HG02623 (cell line): ENCODE measurements at regions not wholly inside any gene's neighbourhood (a gene's known extent, or its start where the extent isn't known, plus 50 kb on each side); places are given as distances from the start of the nearest gene placed in this dataset.
"Not testable (repeated sequence)": the region's sequence is repeated elsewhere in the genome, so short reads cannot be mapped to it uniquely, and the experiment has no call there.

Source experiments
- ATAC-seq: cut with Tn5 transposase; IDR thresholded peaks from one replicate; pipeline ENCODE4 v1.9.1; 2021; ENCODE audit warnings: moderate library complexity; ENCODE audit not compliant: unreplicated experiment

GRCh38 chr3:190990898-190991297 lies 128.4 kb upstream of the GMNC start:
- no peak for ATAC-seq

GRCh38 chr3:190989218-190989617 lies 126.7 kb upstream of the GMNC start:
- no peak for ATAC-seq

GRCh38 chr3:190988102-190988501 lies 125.6 kb upstream of the GMNC start:
- ATAC-seq, result no peak

- ATAC-seq, result no peak
Observed at GRCh38 chr3:190984502-190985244, 122.2 kb upstream of the GMNC start.

- no peak for ATAC-seq
Observed at GRCh38 chr3:190983875-190984274, 121.4 kb upstream of the GMNC start.

GRCh38 chr3:190973771-190974170 lies 111.3 kb upstream of the GMNC start:
- ATAC-seq, result no peak

GRCh38 chr3:190972840-190973270 lies 110.4 kb upstream of the GMNC start:
- ATAC-seq, result no peak

- no peak for ATAC-seq
Observed at GRCh38 chr3:190972196-190972595, 109.7 kb upstream of the GMNC start.

- no peak for ATAC-seq
Observed at GRCh38 chr3:190970560-190970959, 108.1 kb upstream of the GMNC start.

GRCh38 chr3:190968616-190969015 lies 106.1 kb upstream of the GMNC start:
- no peak for ATAC-seq

- ATAC-seq, result not testable (repeated sequence)
Observed at GRCh38 chr3:190964931-190965330, 102.4 kb upstream of the GMNC start.

- no peak for ATAC-seq
Observed at GRCh38 chr3:190959077-190959476, 96.6 kb upstream of the GMNC start.

GRCh38 chr3:190941694-190942260 lies 79.3 kb upstream of the GMNC start:
- no peak for ATAC-seq

- not testable (repeated sequence) for ATAC-seq
Observed at GRCh38 chr3:190934616-190935015, 72.1 kb upstream of the GMNC start.

- ATAC-seq, result no peak
Observed at GRCh38 chr3:190926619-190927018, 64.1 kb upstream of the GMNC start.

- no peak for ATAC-seq
Observed at GRCh38 chr3:190912736-190913135, 50.2 kb upstream of the GMNC start.
